ENCODE measurements at regions not wholly inside any gene's neighbourhood (a gene's known extent, or its start where the extent isn't known, plus 50 kb on each side); places are given as distances from the start of the nearest gene placed in this dataset.

- no peak for TF ChIP-seq CTCF (IDR thresholded peaks at IDR 0.05)
- no peak for TF ChIP-seq POLR2A (IDR thresholded peaks at IDR 0.05)
These were observed 66.0 kb upstream of the ATP2B1 start for GRCh38 chr12:89774645-89775044.

All from thyroid gland (tissue), 4 donors.